HEK293T (cell line): ENCODE measurements at regions not wholly inside any gene's neighbourhood (a gene's known extent, or its start where the extent isn't known, plus 50 kb on each side); places are given as distances from the start of the nearest gene placed in this dataset.

Experiments used
- ARNT ChIP-seq: fragments of 450-650 bp; IDR thresholded peaks from 2 replicates; pipeline ENCODE4 v1.6.1; 2017; ENCODE audit warnings: mild to moderate bottlenecking
- BHLHE40 ChIP-seq: fragments of 450-650 bp; IDR thresholded peaks from 2 replicates; pipeline ENCODE4 v1.6.1; 2016; ENCODE audit warnings: mild to moderate bottlenecking, moderate library complexity, borderline replicate concordance
- CTBP1 ChIP-seq: fragments of 450-650 bp; IDR thresholded peaks from 2 replicates; pipeline ENCODE4 v1.6.1; 2016; ENCODE audit warnings: borderline replicate concordance
- ELF4 ChIP-seq: fragments of 450-650 bp; IDR thresholded peaks from 2 replicates; pipeline ENCODE4 v1.6.1; 2017; ENCODE audit warnings: antibody characterized with exemption
- FOXA1 ChIP-seq: fragments of 450-650 bp; IDR thresholded peaks from 2 replicates; pipeline ENCODE4 v1.6.1; 2016; ENCODE audit warnings: mild to moderate bottlenecking
- FOXK2 ChIP-seq: fragments of 450-650 bp; IDR thresholded peaks from 2 replicates; pipeline ENCODE4 v1.6.1; 2016; ENCODE audit warnings: mild to moderate bottlenecking
- FOXM1 ChIP-seq: fragments of 450-650 bp; IDR thresholded peaks from 2 replicates; pipeline ENCODE4 v1.6.1; 2017; ENCODE audit warnings: mild to moderate bottlenecking, borderline replicate concordance
- HDGF ChIP-seq: fragments of 450-650 bp; IDR thresholded peaks from 2 replicates; pipeline ENCODE4 v1.6.1; 2017; ENCODE audit warnings: antibody characterized with exemption, borderline replicate concordance
- L3MBTL2 ChIP-seq: fragments of 450-650 bp; conservative IDR thresholded peaks from 2 replicates; pipeline ENCODE4 v1.6.1; 2016; ENCODE audit warnings: mild to moderate bottlenecking
- SP1 ChIP-seq: fragments of 450-650 bp; IDR thresholded peaks from 2 replicates; pipeline ENCODE4 v1.6.1; 2017
- TARDBP ChIP-seq: fragments of 450-650 bp; IDR thresholded peaks from 2 replicates; pipeline ENCODE4 v1.6.1; 2016
- ZNF384 ChIP-seq: fragments of 450-650 bp; IDR thresholded peaks from 2 replicates; pipeline ENCODE4 v1.6.1; 2016

- TF ChIP-seq CTBP1 (no peak), ARNT (no peak), SP1 (no peak), FOXM1 (no peak), FOXA1 (no peak), FOXK2 (no peak), ELF4 (no peak), ZNF384 (no peak), BHLHE40 (no peak), HDGF (no peak), L3MBTL2 (no peak), TARDBP (no peak)
Measured at GRCh38 chr21:17085707-17086106, 427.1 kb upstream of the CXADR start.
